Kidney epithelial cell (primary cell): ENCODE measurements at regions not wholly inside any gene's neighbourhood (a gene's known extent, or its start where the extent isn't known, plus 50 kb on each side); places are given as distances from the start of the nearest gene placed in this dataset.

ENCODE experiments used
- DNase-seq: peaks from one replicate; pipeline ENCODE4 v3.0.0-alpha.2; 2010; ENCODE audit warnings: low read depth
- H3K27me3 ChIP-seq: 2 replicates; pipeline ENCODE4 v1.6.0; 2011; ENCODE audit warnings: low read length; ENCODE audit not compliant: control insufficient read depth, insufficient read depth
- H3K36me3 ChIP-seq: 2 replicates; pipeline ENCODE4 v1.5.1; 2011; ENCODE audit warnings: low read length; ENCODE audit not compliant: control insufficient read depth, insufficient read depth
- H3K4me3 ChIP-seq: 2 replicates; pipeline ENCODE4 v1.5.1; 2011; ENCODE audit warnings: low read depth, mild to moderate bottlenecking, control low read depth, low read length
- TF ChIP-seq, protein P1 (sequence below): IDR thresholded peaks from 2 replicates; pipeline ENCODE4 v1.5.1; 2011; ENCODE audit warnings: mild to moderate bottlenecking, moderate library complexity, low read length, control low read depth, inconsistent platforms; ENCODE audit not compliant: insufficient read depth, poor library complexity, severe bottlenecking

DNA sequence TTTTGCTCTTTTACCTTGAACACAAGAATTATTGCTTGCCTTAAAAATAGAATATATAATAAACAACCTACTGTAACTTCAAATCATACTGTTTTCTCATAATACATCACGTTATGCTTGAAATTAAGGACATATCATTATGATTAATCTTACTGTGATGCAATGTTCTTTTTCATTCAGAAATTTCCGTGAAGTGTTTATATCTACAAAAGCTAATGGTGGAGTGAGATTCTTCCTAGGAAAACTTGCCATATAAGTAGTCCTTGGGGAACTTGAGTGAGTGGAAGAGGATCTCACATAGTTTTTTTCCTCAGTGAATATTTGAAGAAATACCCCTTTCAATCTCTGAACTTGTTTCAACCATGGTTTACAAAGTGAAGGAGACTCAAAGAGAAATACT is 498.7 kb upstream of the CBLB start:
- Histone ChIP-seq H3K27me3 (no peaks in the 10 kb centered on the region), H3K4me3 (no peak overlapping the region), H3K36me3 (no peaks in the 10 kb centered on the region)
- no peak for DNase-seq
- TF ChIP-seq, protein P1, sequence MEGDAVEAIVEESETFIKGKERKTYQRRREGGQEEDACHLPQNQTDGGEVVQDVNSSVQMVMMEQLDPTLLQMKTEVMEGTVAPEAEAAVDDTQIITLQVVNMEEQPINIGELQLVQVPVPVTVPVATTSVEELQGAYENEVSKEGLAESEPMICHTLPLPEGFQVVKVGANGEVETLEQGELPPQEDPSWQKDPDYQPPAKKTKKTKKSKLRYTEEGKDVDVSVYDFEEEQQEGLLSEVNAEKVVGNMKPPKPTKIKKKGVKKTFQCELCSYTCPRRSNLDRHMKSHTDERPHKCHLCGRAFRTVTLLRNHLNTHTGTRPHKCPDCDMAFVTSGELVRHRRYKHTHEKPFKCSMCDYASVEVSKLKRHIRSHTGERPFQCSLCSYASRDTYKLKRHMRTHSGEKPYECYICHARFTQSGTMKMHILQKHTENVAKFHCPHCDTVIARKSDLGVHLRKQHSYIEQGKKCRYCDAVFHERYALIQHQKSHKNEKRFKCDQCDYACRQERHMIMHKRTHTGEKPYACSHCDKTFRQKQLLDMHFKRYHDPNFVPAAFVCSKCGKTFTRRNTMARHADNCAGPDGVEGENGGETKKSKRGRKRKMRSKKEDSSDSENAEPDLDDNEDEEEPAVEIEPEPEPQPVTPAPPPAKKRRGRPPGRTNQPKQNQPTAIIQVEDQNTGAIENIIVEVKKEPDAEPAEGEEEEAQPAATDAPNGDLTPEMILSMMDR = no peak

DNA sequence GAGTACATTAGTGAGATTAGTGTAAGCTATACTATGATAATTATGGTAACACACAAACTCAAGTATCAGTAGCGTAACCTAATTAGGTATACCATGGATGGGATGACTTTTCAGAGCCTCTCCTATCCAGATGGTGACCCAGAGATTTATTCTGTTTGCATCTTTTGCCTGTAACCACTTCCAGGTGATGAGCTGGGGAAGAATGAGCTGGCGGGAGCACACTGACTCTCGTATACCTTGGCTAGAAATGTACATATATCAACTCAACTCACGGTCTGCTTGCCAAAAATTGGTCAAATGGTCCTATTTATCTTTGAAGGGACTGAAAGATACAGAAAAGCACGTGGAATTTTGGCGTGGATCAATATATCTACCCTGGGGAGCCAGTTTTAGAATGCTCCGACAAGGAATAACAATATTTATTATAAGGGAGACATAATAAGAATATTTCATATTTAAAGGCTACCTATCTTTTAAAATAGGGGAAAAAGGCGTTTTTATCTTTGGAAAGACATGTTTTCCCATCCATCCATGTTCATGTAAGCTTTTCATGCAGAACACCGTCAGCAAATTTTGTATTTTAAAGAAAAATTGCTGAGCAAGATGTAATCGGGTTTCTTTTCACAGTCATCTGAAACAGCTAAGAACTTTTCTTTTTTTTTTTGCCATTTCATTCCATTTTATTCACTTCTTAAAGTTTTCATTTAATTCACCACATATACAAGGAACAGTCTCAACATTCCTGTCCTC is 502.6 kb upstream of the CBLB start:
- TF ChIP-seq, protein P1 = no peak
- no peaks in the 10 kb centered on the region for H3K27me3 ChIP-seq
- no peak overlapping the region for H3K4me3 ChIP-seq
- no peak for DNase-seq
- H3K36me3 ChIP-seq = no peaks in the 10 kb centered on the region

DNA sequence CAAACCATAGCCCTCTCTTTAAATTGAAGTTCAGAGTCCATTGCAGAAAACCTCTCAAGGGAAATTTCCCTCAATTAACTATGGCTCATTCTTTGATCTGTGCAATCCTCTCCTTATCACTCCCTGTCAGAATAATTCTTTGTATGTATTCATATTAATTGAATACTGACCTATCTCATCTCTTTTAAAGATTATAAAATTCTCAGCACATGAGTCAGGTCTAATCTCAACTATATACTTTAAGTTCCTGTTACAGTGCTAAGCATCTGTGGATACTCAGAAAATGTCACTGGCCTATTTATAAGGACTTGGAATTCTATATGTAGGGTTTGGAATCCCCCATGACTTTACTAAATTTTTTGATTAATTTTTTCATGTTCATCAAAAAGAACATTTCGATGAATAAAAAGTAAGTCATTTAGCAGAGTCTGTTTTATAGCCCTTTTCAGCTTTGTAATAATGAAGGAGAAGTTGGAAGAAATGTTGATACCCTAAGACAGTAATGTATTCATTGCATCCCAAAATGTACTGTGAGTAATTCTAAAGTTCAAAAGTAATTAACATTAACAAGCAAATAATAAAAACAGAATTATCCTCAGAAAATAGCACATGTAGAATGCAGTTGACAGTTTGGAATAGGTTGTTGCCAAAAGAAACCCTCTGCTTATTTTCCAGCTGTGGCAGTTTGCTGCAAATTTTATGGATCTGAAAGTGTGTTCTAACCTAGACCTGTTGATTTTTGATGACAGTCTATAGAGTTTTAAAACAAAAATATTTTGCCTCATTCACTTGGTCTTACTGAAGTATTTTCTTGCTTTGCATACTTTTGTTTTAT is 503.4 kb upstream of the CBLB start:
- no peak overlapping the region for H3K4me3 ChIP-seq
- H3K27me3 ChIP-seq = no peaks in the 10 kb centered on the region
- DNase-seq = no peak
- no peaks in the 10 kb centered on the region for H3K36me3 ChIP-seq
- TF ChIP-seq, protein P1 = no peak

DNA sequence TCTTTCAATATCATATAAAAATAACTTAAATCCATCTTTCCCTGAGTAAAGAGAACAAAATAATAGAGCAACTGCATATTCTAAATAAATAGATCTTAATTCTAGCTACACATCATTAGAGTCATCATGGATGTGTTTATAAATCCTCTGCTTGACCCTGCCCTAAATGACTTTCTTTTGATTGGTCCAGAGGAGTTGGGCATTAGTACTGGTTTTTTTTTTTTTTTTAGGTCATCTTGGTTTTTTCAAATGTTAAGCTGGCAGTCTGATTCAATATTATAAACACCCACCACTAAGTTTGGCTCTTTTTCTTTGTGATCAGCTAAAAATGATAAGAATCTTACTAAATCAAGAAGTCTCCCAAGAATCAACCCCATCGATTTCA is 504.0 kb upstream of the CBLB start:
- H3K4me3 ChIP-seq = no peak overlapping the region
- H3K27me3 ChIP-seq = no peaks in the 10 kb centered on the region
- H3K36me3 ChIP-seq = no peaks in the 10 kb centered on the region
- no peak for DNase-seq
- TF ChIP-seq, protein P1 = no peak

DNA sequence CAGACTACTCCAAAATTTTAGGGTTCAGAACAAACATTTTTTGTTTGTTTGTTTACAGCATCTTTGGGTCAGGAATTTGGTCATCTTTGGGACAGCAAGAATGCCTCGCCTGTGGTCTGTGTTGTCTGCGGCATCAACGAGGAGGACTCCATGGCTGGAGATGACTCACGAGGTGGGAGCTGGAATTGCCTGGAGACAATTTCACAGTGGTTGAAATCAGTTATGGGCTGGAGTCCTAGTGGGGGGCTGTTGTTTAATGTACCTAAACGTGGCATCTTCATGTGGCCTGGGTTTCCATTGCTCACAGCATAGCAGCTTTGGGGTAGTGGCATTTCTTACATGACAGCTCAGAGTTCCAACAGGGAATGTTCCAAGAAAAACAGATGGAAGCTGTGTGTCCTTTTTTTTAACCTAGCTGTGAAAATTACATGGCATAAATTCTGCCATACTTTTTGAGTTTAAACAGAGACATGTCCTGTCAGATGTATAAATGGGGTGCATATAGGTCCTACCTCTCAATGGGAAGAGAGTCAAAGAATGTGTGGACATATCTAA is 507.3 kb upstream of the CBLB start:
- Histone ChIP-seq H3K27me3 (no peaks in the 10 kb centered on the region), H3K36me3 (no peaks in the 10 kb centered on the region), H3K4me3 (no peak overlapping the region)
- TF ChIP-seq, protein P1 = no peak
- no peak for DNase-seq
